ENCODE measurements at regions not wholly inside any gene's neighbourhood (a gene's known extent, or its start where the extent isn't known, plus 50 kb on each side); places are given as distances from the start of the nearest gene placed in this dataset.

- TF ChIP-seq CTCF (tag by site-specific recombination; IDR thresholded peaks at IDR 0.05) (no peak), ZNF792 (tag by site-specific recombination; IDR thresholded peaks at IDR 0.05) (no peak), ZNF426 (tag by site-specific recombination; IDR thresholded peaks at IDR 0.05) (no peak), REPIN1 (tag by site-specific recombination; IDR thresholded peaks at IDR 0.05; ENCODE audit: low read depth) (no peak), ZBTB7A (tag by site-specific recombination; IDR thresholded peaks at IDR 0.05; ENCODE audit: low read depth) (no peak), ZBTB1 (tag by site-specific recombination; IDR thresholded peaks at IDR 0.05) (no peak), YY1 (tag by site-specific recombination; IDR thresholded peaks at IDR 0.05) (no peak), ZNF391 (tag by site-specific recombination; IDR thresholded peaks at IDR 0.05; ENCODE audit: borderline replicate concordance, low read depth) (no peak), ZNF239 (tag by site-specific recombination; IDR thresholded peaks at IDR 0.05) (no peak), ZNF354C (tag by site-specific recombination; IDR thresholded peaks at IDR 0.05; ENCODE audit: borderline replicate concordance, low read depth) (no peak)
- TF ChIP-seq, protein P1, sequence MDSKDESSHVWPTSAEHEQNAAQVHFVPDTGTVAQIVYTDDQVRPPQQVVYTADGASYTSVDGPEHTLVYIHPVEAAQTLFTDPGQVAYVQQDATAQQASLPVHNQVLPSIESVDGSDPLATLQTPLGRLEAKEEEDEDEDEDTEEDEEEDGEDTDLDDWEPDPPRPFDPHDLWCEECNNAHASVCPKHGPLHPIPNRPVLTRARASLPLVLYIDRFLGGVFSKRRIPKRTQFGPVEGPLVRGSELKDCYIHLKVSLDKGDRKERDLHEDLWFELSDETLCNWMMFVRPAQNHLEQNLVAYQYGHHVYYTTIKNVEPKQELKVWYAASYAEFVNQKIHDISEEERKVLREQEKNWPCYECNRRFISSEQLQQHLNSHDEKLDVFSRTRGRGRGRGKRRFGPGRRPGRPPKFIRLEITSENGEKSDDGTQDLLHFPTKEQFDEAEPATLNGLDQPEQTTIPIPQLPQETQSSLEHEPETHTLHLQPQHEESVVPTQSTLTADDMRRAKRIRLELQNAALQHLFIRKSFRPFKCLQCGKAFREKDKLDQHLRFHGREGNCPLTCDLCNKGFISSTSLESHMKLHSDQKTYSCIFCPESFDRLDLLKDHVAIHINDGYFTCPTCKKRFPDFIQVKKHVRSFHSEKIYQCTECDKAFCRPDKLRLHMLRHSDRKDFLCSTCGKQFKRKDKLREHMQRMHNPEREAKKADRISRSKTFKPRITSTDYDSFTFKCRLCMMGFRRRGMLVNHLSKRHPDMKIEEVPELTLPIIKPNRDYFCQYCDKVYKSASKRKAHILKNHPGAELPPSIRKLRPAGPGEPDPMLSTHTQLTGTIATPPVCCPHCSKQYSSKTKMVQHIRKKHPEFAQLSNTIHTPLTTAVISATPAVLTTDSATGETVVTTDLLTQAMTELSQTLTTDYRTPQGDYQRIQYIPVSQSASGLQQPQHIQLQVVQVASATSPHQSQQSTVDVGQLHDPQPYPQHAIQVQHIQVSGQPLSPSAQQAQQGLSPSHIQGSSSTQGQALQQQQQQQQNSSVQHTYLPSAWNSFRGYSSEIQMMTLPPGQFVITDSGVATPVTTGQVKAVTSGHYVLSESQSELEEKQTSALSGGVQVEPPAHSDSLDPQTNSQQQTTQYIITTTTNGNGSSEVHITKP (tag by site-specific recombination; IDR thresholded peaks at IDR 0.05) = no peak
- TF ChIP-seq, protein P2, sequence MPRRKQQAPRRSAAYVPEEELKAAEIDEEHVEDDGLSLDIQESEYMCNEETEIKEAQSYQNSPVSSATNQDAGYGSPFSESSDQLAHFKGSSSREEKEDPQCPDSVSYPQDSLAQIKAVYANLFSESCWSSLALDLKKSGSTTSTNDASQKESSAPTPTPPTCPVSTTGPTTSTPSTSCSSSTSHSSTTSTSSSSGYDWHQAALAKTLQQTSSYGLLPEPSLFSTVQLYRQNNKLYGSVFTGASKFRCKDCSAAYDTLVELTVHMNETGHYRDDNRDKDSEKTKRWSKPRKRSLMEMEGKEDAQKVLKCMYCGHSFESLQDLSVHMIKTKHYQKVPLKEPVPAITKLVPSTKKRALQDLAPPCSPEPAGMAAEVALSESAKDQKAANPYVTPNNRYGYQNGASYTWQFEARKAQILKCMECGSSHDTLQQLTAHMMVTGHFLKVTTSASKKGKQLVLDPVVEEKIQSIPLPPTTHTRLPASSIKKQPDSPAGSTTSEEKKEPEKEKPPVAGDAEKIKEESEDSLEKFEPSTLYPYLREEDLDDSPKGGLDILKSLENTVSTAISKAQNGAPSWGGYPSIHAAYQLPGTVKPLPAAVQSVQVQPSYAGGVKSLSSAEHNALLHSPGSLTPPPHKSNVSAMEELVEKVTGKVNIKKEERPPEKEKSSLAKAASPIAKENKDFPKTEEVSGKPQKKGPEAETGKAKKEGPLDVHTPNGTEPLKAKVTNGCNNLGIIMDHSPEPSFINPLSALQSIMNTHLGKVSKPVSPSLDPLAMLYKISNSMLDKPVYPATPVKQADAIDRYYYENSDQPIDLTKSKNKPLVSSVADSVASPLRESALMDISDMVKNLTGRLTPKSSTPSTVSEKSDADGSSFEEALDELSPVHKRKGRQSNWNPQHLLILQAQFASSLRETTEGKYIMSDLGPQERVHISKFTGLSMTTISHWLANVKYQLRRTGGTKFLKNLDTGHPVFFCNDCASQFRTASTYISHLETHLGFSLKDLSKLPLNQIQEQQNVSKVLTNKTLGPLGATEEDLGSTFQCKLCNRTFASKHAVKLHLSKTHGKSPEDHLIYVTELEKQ (tag by site-specific recombination; IDR thresholded peaks at IDR 0.05; ENCODE audit: borderline replicate concordance) = no peak
- TF ChIP-seq, protein P3, sequence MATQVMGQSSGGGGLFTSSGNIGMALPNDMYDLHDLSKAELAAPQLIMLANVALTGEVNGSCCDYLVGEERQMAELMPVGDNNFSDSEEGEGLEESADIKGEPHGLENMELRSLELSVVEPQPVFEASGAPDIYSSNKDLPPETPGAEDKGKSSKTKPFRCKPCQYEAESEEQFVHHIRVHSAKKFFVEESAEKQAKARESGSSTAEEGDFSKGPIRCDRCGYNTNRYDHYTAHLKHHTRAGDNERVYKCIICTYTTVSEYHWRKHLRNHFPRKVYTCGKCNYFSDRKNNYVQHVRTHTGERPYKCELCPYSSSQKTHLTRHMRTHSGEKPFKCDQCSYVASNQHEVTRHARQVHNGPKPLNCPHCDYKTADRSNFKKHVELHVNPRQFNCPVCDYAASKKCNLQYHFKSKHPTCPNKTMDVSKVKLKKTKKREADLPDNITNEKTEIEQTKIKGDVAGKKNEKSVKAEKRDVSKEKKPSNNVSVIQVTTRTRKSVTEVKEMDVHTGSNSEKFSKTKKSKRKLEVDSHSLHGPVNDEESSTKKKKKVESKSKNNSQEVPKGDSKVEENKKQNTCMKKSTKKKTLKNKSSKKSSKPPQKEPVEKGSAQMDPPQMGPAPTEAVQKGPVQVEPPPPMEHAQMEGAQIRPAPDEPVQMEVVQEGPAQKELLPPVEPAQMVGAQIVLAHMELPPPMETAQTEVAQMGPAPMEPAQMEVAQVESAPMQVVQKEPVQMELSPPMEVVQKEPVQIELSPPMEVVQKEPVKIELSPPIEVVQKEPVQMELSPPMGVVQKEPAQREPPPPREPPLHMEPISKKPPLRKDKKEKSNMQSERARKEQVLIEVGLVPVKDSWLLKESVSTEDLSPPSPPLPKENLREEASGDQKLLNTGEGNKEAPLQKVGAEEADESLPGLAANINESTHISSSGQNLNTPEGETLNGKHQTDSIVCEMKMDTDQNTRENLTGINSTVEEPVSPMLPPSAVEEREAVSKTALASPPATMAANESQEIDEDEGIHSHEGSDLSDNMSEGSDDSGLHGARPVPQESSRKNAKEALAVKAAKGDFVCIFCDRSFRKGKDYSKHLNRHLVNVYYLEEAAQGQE (tag by site-specific recombination; IDR thresholded peaks at IDR 0.05) = no peak
- TF ChIP-seq, protein P4, sequence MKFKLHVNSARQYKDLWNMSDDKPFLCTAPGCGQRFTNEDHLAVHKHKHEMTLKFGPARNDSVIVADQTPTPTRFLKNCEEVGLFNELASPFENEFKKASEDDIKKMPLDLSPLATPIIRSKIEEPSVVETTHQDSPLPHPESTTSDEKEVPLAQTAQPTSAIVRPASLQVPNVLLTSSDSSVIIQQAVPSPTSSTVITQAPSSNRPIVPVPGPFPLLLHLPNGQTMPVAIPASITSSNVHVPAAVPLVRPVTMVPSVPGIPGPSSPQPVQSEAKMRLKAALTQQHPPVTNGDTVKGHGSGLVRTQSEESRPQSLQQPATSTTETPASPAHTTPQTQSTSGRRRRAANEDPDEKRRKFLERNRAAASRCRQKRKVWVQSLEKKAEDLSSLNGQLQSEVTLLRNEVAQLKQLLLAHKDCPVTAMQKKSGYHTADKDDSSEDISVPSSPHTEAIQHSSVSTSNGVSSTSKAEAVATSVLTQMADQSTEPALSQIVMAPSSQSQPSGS (tag by site-specific recombination; IDR thresholded peaks at IDR 0.05; ENCODE audit: low read depth) = no peak
Observed at GRCh38 chr13:47718556-47718955, 282.5 kb downstream of the SUCLA2 start.
